ENCODE measurements at regions not wholly inside any gene's neighbourhood (a gene's known extent, or its start where the extent isn't known, plus 50 kb on each side); places are given as distances from the start of the nearest gene placed in this dataset.
A peak's percentile ranks its signal among the peaks of the same experiment; 100 is the strongest.

DNA sequence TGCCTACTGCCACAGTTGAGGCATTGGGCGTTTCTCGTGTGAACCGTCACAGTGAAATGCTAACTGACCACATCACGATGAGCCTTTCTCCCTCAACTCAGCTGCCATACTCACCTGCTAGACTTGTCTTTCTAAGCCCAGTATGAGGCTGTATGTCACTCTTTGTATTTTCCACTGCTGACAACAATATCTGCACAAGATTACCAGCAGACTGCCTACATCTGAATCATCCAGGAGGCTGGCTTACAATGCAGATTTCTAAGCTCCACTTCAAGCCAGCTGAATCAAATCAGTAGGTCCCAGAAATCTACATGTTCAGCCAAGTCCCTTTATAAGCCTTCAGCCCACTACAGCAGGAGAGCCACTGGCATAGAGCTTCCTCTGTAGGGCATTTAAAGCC lies 355.0 kb upstream of the DUSP10 start:
- no peak for DNase-seq

DNA sequence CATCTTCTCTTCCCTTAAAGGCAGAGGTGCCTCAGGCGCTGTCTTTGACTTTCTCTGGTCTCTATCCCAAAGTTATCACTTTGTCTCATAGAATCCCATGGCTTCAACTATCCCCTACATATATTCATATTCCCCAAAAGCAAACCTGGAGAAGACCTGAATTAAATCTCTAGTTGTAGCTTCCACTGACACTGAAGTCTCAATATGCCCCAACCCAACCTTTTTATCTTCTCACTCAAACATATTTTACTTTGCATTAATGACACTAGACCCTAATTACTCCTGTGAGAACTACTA lies 354.5 kb upstream of the DUSP10 start:
- DNase-seq: no peak

DNA sequence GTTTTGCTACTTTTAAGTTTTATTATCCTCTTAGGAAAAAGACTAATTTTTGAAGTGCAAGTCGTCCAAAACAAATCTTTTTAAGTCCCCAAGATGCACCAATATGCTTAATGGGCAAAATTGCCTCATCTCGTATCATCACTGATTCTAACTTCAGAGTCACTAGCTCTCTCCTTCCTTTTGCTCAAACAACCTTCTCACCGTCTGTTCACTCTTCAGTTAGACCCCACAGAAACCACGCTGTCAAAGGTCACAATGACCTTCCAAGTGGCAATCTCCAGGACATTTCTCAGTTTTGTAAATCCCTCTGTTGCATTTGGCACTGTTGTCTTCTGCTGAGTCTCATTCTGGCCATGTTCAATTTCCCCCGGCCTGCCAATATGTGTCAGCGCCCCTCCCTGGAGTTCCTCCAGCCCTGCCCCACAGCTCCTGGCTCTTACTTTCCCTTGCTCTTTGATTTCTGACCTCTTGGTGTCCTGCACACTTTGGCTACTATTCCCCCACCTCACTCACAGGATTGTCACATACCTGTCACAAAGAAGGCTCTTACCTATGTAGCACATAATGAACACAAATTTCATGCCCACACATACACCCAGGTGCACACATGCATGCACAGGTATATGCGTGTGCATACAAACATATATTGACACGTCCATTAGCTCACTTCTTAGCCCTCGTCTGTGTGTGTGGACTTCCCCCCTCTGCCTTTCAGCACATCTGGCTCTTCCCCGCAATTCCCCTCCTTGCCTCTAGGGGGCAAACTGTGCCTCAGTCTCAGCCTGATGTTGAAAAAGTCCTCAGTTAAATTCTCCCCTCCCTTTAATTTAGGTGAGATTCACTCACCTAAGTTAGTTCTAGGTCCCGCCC lies 354.0 kb upstream of the DUSP10 start:
- DNase-seq: peak; percentile 40 to 49

- DNase-seq: no peak
Measured at GRCh38 chr1:222093518-222093917, 351.6 kb upstream of the DUSP10 start.

DNA sequence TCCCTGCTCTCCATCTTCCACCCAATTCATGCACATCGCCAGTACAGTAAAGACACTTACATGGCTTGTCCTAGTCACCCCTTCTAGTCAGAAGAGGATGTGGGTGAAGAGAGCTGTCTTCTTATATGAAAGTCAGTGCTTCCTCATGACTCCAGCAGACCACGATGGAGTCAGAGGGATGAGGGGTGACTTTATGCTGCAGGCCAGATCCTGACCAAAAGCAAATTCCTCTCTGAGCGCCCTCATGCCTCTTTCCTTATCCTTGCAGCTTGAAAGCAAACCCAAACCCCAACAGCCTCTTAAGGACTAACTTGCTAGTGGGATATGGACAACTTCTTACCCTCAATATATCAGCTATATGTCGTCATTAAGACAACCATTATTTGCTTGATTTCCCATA lies 348.2 kb upstream of the DUSP10 start:
- DNase-seq: no peak

- no peak for DNase-seq
Measured at GRCh38 chr1:222087221-222087920, 345.5 kb upstream of the DUSP10 start.

DNA sequence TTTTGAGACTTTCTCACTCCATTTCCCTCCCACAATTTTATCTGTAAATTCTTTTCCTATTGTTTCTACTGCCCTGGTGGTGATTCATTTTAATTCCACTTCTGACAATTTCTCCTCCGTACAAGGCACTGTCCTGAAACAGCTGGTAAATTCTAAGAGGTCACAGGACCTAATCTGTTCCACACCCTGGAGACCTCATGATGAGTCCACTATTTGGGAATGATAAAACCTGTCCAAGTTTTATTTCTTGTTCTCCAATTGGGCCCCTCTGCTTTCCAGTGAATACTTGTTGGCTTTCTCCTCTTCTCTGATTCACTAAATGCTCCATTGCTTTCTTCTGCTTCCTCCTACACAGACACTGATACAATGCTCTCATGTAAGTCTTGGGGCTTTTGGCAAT lies 343.1 kb upstream of the DUSP10 start:
- DNase-seq: no peak

DNA sequence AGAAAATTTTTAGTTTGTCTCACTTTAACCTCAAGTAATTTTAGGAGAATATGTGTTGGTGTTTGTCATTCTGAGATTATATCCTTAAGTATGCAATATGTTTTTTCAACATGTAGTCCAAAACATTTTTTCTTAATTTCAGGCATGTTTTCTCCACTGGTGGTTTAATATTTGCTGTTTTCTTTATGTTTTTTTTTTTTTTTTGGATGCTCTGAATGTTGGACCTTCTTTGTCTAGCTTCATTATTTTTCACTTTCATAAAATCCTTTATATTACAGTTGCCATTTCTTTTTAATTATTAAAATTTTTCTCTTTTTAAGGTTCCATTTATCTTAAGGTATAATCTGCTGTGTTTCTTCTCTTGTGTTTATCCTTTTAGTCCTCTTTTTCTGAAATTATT lies 342.2 kb upstream of the DUSP10 start:
- DNase-seq: no peak

- DNase-seq: no peak
Measured at GRCh38 chr1:222081859-222082258, 340.0 kb upstream of the DUSP10 start.

DNA sequence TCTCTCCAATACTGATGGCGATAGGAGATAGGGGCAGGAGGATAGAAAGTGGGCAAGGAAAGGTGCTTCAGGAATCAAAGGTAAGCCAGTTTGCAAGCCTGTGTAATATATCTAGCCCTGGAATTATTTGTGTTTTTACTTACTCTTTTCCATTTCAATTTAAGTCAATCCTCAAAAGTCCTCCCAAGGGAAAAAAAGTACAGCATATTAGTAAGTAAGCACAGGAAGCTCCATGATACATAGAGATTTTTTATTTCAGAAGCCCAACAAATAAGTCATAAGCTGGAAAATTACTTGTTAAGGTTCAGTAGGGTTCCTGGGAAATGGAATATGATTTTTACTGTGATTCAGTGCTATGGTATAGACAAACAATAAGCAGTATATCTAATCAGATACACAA lies 337.7 kb upstream of the DUSP10 start:
- DNase-seq: no peak

GRCh38 chr1:222077206-222077605 lies 335.3 kb upstream of the DUSP10 start:
- no peak for DNase-seq

DNA sequence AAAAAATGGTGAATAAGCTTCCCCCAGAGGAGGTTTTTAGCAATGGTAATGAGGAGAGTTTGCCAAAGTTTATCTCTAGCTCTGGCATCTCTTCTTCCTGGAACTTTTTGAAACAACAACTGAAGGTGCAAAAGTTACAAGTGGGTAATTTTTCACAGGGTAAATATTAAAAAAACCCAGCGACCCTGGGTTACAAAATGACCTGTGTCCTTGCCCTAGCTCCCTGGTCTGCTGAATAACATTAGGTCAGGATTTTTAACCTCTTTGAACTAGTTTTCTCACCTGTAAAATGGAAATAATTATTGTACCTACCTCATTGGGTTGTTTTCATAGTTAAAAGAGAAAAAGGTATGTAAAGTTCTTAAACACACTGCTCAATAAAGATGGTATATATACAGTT lies 332.4 kb upstream of the DUSP10 start:
- no peak for DNase-seq

GRCh38 chr1:222073307-222073995 lies 331.6 kb upstream of the DUSP10 start:
- DNase-seq: no peak

- no peak for DNase-seq
Measured at GRCh38 chr1:222071387-222071786, 329.5 kb upstream of the DUSP10 start.

- no peak for DNase-seq
Measured at GRCh38 chr1:222068937-222069336, 327.0 kb upstream of the DUSP10 start.

DNA sequence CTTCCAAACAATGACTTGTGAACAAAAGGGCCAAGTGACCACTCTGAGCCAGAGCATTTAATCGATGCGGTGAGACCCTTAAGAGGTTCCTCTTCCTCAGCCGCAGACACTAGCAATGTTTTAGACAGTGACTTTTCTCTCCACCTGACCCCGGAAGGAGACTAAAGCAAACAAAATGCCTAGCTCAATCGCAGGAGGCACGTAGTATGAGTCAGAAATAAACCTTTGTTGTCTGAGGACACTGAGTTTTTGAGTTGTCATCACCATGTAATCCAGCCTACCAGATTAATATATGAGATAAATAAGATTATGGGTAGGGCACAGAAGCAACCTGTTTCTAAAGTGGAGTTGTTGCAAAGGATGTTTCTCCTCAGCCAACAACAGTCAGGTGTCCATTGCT lies 326.2 kb upstream of the DUSP10 start:
- DNase-seq: no peak

DNA sequence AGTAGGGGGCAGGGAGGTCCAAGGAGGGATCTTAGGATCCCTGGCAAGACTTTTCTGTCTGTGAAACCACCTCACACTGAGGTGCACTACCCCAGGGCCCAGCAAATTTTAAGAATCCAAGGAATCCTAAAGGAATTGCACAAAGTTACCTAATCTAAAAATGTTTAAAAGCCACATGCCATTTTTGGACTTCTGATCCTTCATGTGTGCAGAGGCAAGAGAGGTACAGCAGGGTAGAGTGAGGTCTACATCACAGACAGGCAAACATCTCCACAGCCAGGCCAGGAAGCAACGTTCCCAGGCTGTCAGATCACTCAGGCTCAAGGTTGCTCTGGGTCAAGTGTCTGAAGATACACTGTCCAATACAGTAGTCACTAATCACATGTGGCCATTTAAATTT lies 324.6 kb upstream of the DUSP10 start:
- no peak for DNase-seq

- DNase-seq: no peak
Measured at GRCh38 chr1:222065234-222065633, 323.3 kb upstream of the DUSP10 start.

- DNase-seq: no peak
Measured at GRCh38 chr1:222064388-222065211, 322.7 kb upstream of the DUSP10 start.

DNA sequence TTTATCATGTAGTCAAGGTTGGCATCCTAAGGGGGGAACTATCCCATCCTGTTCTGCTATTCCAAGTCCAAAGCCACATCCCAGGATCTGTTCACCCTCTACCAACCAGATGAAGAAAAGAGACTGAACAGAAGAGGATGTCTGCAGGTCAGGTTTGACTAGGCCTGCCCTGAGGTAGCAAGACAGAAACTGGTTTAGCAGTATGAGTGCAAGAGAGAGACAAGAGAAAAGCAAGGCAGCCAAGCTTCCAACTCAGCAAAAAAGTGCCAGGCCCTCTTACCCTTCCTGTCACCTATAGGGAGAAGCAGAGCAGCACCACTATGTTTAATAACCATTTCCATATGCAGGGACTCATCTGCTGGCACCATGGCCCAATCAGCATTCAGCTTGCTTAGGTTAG lies 320.8 kb upstream of the DUSP10 start:
- DNase-seq: no peak

- DNase-seq: no peak
Measured at GRCh38 chr1:222061711-222062359, 319.9 kb upstream of the DUSP10 start.

DNA sequence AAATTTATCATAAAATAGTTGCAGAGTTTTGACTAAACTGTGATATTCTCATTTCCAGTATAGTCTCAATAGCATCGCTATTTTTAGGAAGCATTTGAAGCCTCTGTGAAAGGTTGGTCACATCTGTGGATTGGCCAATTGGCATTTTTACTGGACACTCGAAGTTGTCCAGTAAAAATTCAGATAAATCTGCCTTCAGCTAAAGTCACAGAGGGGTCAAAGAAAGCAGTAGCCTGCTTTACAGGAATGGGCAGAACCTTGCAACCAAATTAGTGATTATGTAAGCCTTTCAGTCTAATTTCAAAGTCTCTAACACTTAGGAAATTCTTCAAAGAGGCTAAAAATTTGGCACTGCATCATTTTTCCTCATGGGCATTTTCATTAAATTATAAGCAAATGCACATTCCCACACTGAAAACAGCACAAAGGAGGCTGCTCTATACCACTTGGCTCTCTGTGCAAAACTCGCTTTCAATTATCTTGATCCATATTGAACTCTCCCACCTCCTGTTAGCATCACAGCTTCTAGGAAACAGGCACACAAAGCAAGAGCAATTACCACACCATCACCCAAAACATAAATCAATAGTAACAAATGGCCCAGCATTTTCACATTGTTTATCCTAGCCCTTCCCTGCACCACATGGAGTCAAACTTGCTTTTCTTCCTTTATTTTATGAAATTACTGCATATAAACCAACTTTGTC lies 318.5 kb upstream of the DUSP10 start:
- DNase-seq: no peak
